ENCODE measurements at regions not wholly inside any gene's neighbourhood (a gene's known extent, or its start where the extent isn't known, plus 50 kb on each side); places are given as distances from the start of the nearest gene placed in this dataset.

DNA sequence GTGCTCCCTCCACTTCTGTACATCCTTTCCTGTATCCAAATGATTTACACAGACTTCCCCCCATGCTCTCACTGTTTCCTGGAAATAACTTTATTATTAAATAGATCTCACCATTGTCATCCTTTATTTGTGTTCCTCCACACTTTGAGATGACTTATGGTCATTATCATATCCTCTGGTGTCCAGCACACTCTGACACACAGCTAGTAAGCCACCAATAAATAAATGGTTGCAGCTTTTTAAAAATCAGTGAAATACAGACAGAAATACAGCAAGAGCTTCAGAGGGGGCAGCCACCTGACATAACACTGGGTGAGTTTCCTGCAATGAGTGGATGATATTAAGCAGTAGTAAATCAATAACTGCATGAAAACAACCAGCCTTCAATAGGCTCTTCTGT lies 2036.4 kb upstream of the AGA start:
- no peak for DNase-seq (ENCODE audit: low read depth)
- no peak overlapping the region for H3K4me3 ChIP-seq (ENCODE audit: control insufficient read depth, low read depth, low read length)
- TF ChIP-seq CTCF (IDR thresholded peaks at IDR 0.05; ENCODE audit: control insufficient read depth, insufficient read depth, low read depth, low read length, missing control alignments), result no peak

DNA sequence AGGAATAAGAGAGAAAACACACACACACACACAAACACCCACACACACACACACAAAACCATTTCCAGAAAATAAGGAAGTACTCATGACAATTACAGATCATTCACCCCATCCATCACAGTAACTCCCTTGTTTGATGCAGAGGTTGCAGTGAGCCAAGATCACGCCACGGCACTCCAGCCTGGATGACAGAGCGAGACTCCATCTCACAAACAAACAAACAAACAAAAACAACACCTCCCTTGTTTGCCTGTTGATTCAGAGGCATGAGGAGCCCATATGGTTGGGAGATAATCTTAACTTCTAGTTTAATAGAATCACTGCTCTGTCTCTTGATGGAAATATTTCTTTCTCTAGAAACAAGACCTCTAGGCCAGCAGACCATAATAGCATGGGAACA lies 2043.5 kb upstream of the AGA start:
- TF ChIP-seq CTCF (IDR thresholded peaks at IDR 0.05; ENCODE audit: control insufficient read depth, insufficient read depth, low read depth, low read length, missing control alignments), result no peak
- no peak for DNase-seq (ENCODE audit: low read depth)
- no peak overlapping the region for H3K4me3 ChIP-seq (ENCODE audit: control insufficient read depth, low read depth, low read length)

DNA sequence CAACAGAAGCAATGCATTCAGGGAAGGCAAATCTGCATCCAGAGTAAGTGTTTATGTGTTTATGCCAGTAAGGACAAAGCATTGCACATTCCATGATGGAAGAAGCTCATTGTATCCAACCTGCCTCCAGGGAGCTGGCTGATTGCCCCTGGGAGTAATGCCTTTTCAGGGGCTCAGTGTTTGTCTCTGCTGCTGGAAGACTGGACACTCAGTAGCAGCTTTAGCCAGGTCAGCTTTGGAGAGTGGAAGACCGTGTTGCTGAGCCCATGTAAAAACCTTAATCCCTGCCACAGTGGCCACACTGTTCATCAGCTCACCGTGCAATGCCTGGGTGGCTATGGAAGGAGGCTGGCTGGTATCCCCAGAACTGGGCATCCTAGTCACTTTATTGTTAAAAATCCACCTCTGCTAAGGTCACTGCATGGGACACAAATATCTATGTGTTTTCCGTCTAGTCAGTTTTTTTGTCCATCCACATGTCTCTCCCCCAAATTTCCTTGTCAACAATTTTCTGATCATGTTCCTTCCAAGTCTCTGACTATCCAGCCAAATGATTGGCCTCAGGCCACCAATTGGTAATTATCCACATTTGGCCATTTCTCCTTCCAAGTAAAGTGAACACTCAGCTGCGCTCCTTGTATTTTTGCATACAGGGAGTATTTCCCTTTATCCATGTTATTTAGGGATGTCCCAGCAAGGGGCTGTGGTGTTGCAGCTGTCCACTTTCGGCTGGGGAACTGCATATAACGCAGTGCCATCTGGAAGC lies 2044.5 kb upstream of the AGA start:
- no peak for DNase-seq (ENCODE audit: low read depth)
- H3K4me3 ChIP-seq (ENCODE audit: control insufficient read depth, low read depth, low read length), result no peak overlapping the region
- TF ChIP-seq CTCF (IDR thresholded peaks at IDR 0.05; ENCODE audit: control insufficient read depth, insufficient read depth, low read depth, low read length, missing control alignments), result no peak

- DNase-seq (ENCODE audit: low read depth), result no peak
- TF ChIP-seq CTCF (IDR thresholded peaks at IDR 0.05; ENCODE audit: control insufficient read depth, insufficient read depth, low read depth, low read length, missing control alignments), result no peak
- H3K4me3 ChIP-seq (ENCODE audit: control insufficient read depth, low read depth, low read length), result no peak overlapping the region
These were observed 2050.2 kb upstream of the AGA start for GRCh38 chr4:179492260-179493080.

- DNase-seq (ENCODE audit: low read depth), result no peak
- TF ChIP-seq CTCF (IDR thresholded peaks at IDR 0.05; ENCODE audit: control insufficient read depth, insufficient read depth, low read depth, low read length, missing control alignments), result no peak
- H3K4me3 ChIP-seq (ENCODE audit: control insufficient read depth, low read depth, low read length), result no peak overlapping the region
These were observed 2061.7 kb upstream of the AGA start for GRCh38 chr4:179503976-179504375.

DNA sequence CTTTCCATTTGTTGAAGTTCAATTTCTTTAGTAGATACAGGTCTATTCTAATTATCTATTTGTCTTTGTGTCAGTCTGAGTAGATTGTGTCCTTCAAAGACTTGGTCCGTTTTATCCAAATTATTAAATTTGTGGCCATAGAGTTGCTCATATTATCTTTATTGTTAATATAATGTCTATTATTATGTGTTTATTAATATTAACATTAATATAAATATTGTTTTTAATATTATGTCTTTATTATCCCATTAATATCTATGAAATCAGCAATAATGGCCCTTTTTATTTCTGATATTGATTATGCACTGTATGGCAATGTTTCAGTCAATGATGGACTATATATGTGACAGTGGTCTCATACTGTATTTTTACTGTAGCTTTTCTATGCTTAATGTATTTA lies 2067.3 kb upstream of the AGA start:
- no peak for TF ChIP-seq CTCF (IDR thresholded peaks at IDR 0.05; ENCODE audit: control insufficient read depth, insufficient read depth, low read depth, low read length, missing control alignments)
- DNase-seq (ENCODE audit: low read depth), result no peak
- H3K4me3 ChIP-seq (ENCODE audit: control insufficient read depth, low read depth, low read length), result no peak overlapping the region

Measured in AG09309 (cell line).